ENCODE measurements at regions not wholly inside any gene's neighbourhood (a gene's known extent, or its start where the extent isn't known, plus 50 kb on each side); places are given as distances from the start of the nearest gene placed in this dataset.
A peak's percentile ranks its signal among the peaks of the same experiment; 100 is the strongest.

DNA sequence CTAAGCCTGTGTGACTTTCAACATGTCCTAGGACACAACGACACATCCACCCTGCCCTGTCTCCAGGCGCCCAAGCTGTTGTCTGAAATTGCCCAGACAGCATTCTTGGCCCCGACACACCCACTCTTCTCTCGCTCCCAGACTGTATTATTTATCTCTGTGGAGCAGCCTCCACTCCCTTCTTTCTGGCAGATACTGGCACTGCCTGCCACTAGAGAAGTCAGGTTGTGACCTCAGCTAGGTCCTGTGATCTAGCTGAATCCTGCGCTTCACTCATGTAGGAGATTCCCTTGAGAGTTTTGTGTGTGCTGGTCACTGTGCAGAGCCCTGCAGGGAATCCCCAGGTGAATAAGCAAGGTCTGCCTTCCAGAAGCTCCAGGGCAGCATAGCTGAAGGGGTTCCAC, 77.1 kb upstream of the TNP1 start:
- Histone ChIP-seq H3K9ac (ENCODE audit: low read length) (no peak overlapping the region), H2BK15ac (replicated peaks; ENCODE audit: low read depth) (no peak overlapping the region), H4K8ac (ENCODE audit: low read depth, low read length) (no peak overlapping the region), H3K4me2 (ENCODE audit: low read length) (no peak overlapping the region), H2AK5ac (ENCODE audit: low read length) (no peak overlapping the region), H3K79me2 (ENCODE audit: control insufficient read depth, insufficient read depth, low read length) (no peaks in the 10 kb centered on the region), H2BK120ac (ENCODE audit: low read depth, low read length) (no peak overlapping the region), H3K4me3 (ENCODE audit: low read length) (no peak overlapping the region), H3K56ac (ENCODE audit: low read length) (no peak overlapping the region), H4K5ac (ENCODE audit: low read length) (no peak overlapping the region), H3K4me1 (ENCODE audit: control insufficient read depth, low read depth, low read length) (no peaks in the 10 kb centered on the region), H3K23ac (ENCODE audit: low read length) (no peak overlapping the region), H3K4ac (ENCODE audit: low read depth, low read length) (no peak overlapping the region), H3K36me3 (ENCODE audit: control insufficient read depth, insufficient read depth, low read length) (no peaks in the 10 kb centered on the region), H3K79me1 (ENCODE audit: low read length) (no peaks in the 10 kb centered on the region), H3K18ac (ENCODE audit: low read length) (no peak overlapping the region), H2BK5ac (ENCODE audit: low read length) (no peak overlapping the region), H3K27me3 (ENCODE audit: insufficient read depth, low read length, poor library complexity) (no peaks in the 10 kb centered on the region), H3K27ac (ENCODE audit: low read depth, low read length) (no peak overlapping the region)
- no peak for DNase-seq
- WGBS (ENCODE audit: extremely low coverage, insufficient coverage, low lambda C conversion rate): no CpG with 5 or more reads among the region's 5 CpGs

- no peak overlapping the region for H4K5ac ChIP-seq (ENCODE audit: low read length)
- no peak overlapping the region for H3K4ac ChIP-seq (ENCODE audit: low read depth, low read length)
- no peaks in the 10 kb centered on the region for H3K79me1 ChIP-seq (ENCODE audit: low read length)
- H3K27me3 ChIP-seq (ENCODE audit: insufficient read depth, low read length, poor library complexity): no peaks in the 10 kb centered on the region
- no peaks in the 10 kb centered on the region for H3K4me1 ChIP-seq (ENCODE audit: control insufficient read depth, low read depth, low read length)
- H3K9ac ChIP-seq (ENCODE audit: low read length): no peak overlapping the region
- no peak for DNase-seq
- H3K4me2 ChIP-seq (ENCODE audit: low read length): no peak overlapping the region
- no peak overlapping the region for H2BK15ac ChIP-seq (replicated peaks; ENCODE audit: low read depth)
- whole genome bisulfite sequencing (ENCODE audit: extremely low coverage, insufficient coverage, low lambda C conversion rate): no CpG with 5 or more reads among the region's 3 CpGs
- H3K56ac ChIP-seq (ENCODE audit: low read length): no peak overlapping the region
- H3K79me2 ChIP-seq (ENCODE audit: control insufficient read depth, insufficient read depth, low read length): no peaks in the 10 kb centered on the region
- H2BK120ac ChIP-seq (ENCODE audit: low read depth, low read length): no peak overlapping the region
- H4K8ac ChIP-seq (ENCODE audit: low read depth, low read length): no peak overlapping the region
- H3K4me3 ChIP-seq (ENCODE audit: low read length): no peak overlapping the region
- no peaks in the 10 kb centered on the region for H3K36me3 ChIP-seq (ENCODE audit: control insufficient read depth, insufficient read depth, low read length)
- no peak overlapping the region for H3K27ac ChIP-seq (ENCODE audit: low read depth, low read length)
- H3K23ac ChIP-seq (ENCODE audit: low read length): no peak overlapping the region
- no peak overlapping the region for H2BK5ac ChIP-seq (ENCODE audit: low read length)
- no peak overlapping the region for H3K18ac ChIP-seq (ENCODE audit: low read length)
- no peak overlapping the region for H2AK5ac ChIP-seq (ENCODE audit: low read length)
Observed at GRCh38 chr2:216934623-216935022, 74.8 kb upstream of the TNP1 start.

- Histone ChIP-seq H3K18ac (ENCODE audit: low read length) (no peak overlapping the region), H3K4ac (ENCODE audit: low read depth, low read length) (no peak overlapping the region), H2BK5ac (ENCODE audit: low read length) (no peak overlapping the region), H2BK120ac (ENCODE audit: low read depth, low read length) (no peak overlapping the region), H2BK15ac (replicated peaks; ENCODE audit: low read depth) (no peak overlapping the region), H3K27ac (ENCODE audit: low read depth, low read length) (no peak overlapping the region), H3K23ac (ENCODE audit: low read length) (no peak overlapping the region), H3K36me3 (ENCODE audit: control insufficient read depth, insufficient read depth, low read length) (no peaks in the 10 kb centered on the region), H4K5ac (ENCODE audit: low read length) (no peak overlapping the region), H3K79me2 (ENCODE audit: control insufficient read depth, insufficient read depth, low read length) (no peaks in the 10 kb centered on the region), H3K4me1 (ENCODE audit: control insufficient read depth, low read depth, low read length) (no peaks in the 10 kb centered on the region), H3K9ac (ENCODE audit: low read length) (no peak overlapping the region), H3K79me1 (ENCODE audit: low read length) (no peaks in the 10 kb centered on the region), H4K8ac (ENCODE audit: low read depth, low read length) (no peak overlapping the region), H3K4me2 (ENCODE audit: low read length) (no peak overlapping the region), H2AK5ac (ENCODE audit: low read length) (no peak overlapping the region), H3K56ac (ENCODE audit: low read length) (no peak overlapping the region), H3K27me3 (ENCODE audit: insufficient read depth, low read length, poor library complexity) (no peaks in the 10 kb centered on the region), H3K4me3 (ENCODE audit: low read length) (no peak overlapping the region)
- DNase-seq: no peak
- no CpG with 5 or more reads among the region's 7 CpGs for WGBS (ENCODE audit: extremely low coverage, insufficient coverage, low lambda C conversion rate)
Observed at GRCh38 chr2:216934151-216934550, 74.3 kb upstream of the TNP1 start.

- H2AK5ac ChIP-seq (ENCODE audit: low read length): no peak overlapping the region
- H2BK15ac ChIP-seq (replicated peaks; ENCODE audit: low read depth): no peak overlapping the region
- no peaks in the 10 kb centered on the region for H3K4me1 ChIP-seq (ENCODE audit: control insufficient read depth, low read depth, low read length)
- no peaks in the 10 kb centered on the region for H3K79me2 ChIP-seq (ENCODE audit: control insufficient read depth, insufficient read depth, low read length)
- no peak overlapping the region for H3K4me3 ChIP-seq (ENCODE audit: low read length)
- no peaks in the 10 kb centered on the region for H3K27me3 ChIP-seq (ENCODE audit: insufficient read depth, low read length, poor library complexity)
- H2BK5ac ChIP-seq (ENCODE audit: low read length): no peak overlapping the region
- no peak overlapping the region for H3K18ac ChIP-seq (ENCODE audit: low read length)
- H3K9ac ChIP-seq (ENCODE audit: low read length): no peak overlapping the region
- no peak overlapping the region for H2BK120ac ChIP-seq (ENCODE audit: low read depth, low read length)
- H3K4ac ChIP-seq (ENCODE audit: low read depth, low read length): no peak overlapping the region
- H3K27ac ChIP-seq (ENCODE audit: low read depth, low read length): no peak overlapping the region
- no peak overlapping the region for H4K8ac ChIP-seq (ENCODE audit: low read depth, low read length)
- no peak overlapping the region for H4K5ac ChIP-seq (ENCODE audit: low read length)
- no CpG with 5 or more reads among the region's 12 CpGs for WGBS (ENCODE audit: extremely low coverage, insufficient coverage, low lambda C conversion rate)
- no peak overlapping the region for H3K56ac ChIP-seq (ENCODE audit: low read length)
- DNase-seq: no peak
- H3K23ac ChIP-seq (ENCODE audit: low read length): no peak overlapping the region
- H3K79me1 ChIP-seq (ENCODE audit: low read length): no peaks in the 10 kb centered on the region
- no peaks in the 10 kb centered on the region for H3K36me3 ChIP-seq (ENCODE audit: control insufficient read depth, insufficient read depth, low read length)
- H3K4me2 ChIP-seq (ENCODE audit: low read length): no peak overlapping the region
Observed at GRCh38 chr2:216932863-216933548, 73.1 kb upstream of the TNP1 start.

GRCh38 chr2:216932113-216932862, 72.4 kb upstream of the TNP1 start:
- Histone ChIP-seq H3K36me3 (ENCODE audit: control insufficient read depth, insufficient read depth, low read length) (no peaks in the 10 kb centered on the region), H3K27ac (ENCODE audit: low read depth, low read length) (no peak overlapping the region), H2BK15ac (replicated peaks; ENCODE audit: low read depth) (no peak overlapping the region), H3K79me1 (ENCODE audit: low read length) (no peaks in the 10 kb centered on the region), H3K4ac (ENCODE audit: low read depth, low read length) (no peak overlapping the region), H2BK5ac (ENCODE audit: low read length) (no peak overlapping the region), H3K18ac (ENCODE audit: low read length) (no peak overlapping the region), H3K4me2 (ENCODE audit: low read length) (no peak overlapping the region), H3K4me1 (ENCODE audit: control insufficient read depth, low read depth, low read length) (no peaks in the 10 kb centered on the region), H3K4me3 (ENCODE audit: low read length) (no peak overlapping the region), H3K23ac (ENCODE audit: low read length) (no peak overlapping the region), H4K8ac (ENCODE audit: low read depth, low read length) (no peak overlapping the region), H3K9ac (ENCODE audit: low read length) (no peak overlapping the region), H4K5ac (ENCODE audit: low read length) (no peak overlapping the region), H3K56ac (ENCODE audit: low read length) (no peak overlapping the region), H2AK5ac (ENCODE audit: low read length) (no peak overlapping the region), H2BK120ac (ENCODE audit: low read depth, low read length) (no peak overlapping the region), H3K27me3 (ENCODE audit: insufficient read depth, low read length, poor library complexity) (no peaks in the 10 kb centered on the region), H3K79me2 (ENCODE audit: control insufficient read depth, insufficient read depth, low read length) (no peaks in the 10 kb centered on the region)
- DNase-seq: peak; percentile 49
- no CpG with 5 or more reads among the region's 2 CpGs for WGBS (ENCODE audit: extremely low coverage, insufficient coverage, low lambda C conversion rate)
